WTC11 (cell line): ENCODE measurements at regions not wholly inside any gene's neighbourhood (a gene's known extent, or its start where the extent isn't known, plus 50 kb on each side); places are given as distances from the start of the nearest gene placed in this dataset.

Experiments used
- ATAC-seq: fragments of 200-7000 bp; cut with Tn5 transposase; 2 replicates; pipeline ENCODE4 v1.10.0; 2021; ENCODE audit warnings: mild to moderate bottlenecking, moderate library complexity
- CTCF ChIA-PET: fragments of 300-600 bp; sonication (Branson Sonifier 250); formaldehyde crosslinking; loops from one replicate; lab custom pipeline; 2021; ENCODE audit warnings: antibody characterized with exemption; lab: Charles Lee
- POLR2A ChIA-PET: fragments of 350-600 bp; sonication (Branson Sonifier 250); formaldehyde crosslinking; loops from one replicate; lab custom pipeline; 2021; ENCODE audit warnings: antibody characterized with exemption; lab: Charles Lee
- DNase-seq: peaks from one replicate; pipeline ENCODE4 v3.0.0; 2021; ENCODE audit warnings: low spot score
- H3K27ac Mint-ChIP-seq: 2 replicates; pipeline ENCODE4 v1.8.0; 2021; ENCODE audit warnings: mixed read lengths
- H3K27me3 Mint-ChIP-seq: 2 replicates; pipeline ENCODE4 v1.8.0; 2021; ENCODE audit warnings: low read depth, mild to moderate bottlenecking, moderate library complexity, mixed read lengths
- H3K36me3 Mint-ChIP-seq: 2 replicates; pipeline ENCODE4 v1.8.0; 2021; ENCODE audit warnings: mixed read lengths
- H3K4me1 Mint-ChIP-seq: 2 replicates; pipeline ENCODE4 v1.8.0; 2022; ENCODE audit warnings: mixed read lengths
- H3K4me3 Mint-ChIP-seq: 2 replicates; pipeline ENCODE4 v1.8.0; 2021; ENCODE audit warnings: mild to moderate bottlenecking, moderate library complexity, mixed read lengths
- H3K9me3 Mint-ChIP-seq: 2 replicates; pipeline ENCODE4 v1.8.0; 2021; ENCODE audit warnings: mixed read lengths
- AFF4 ChIP-seq: sonication (generic); formaldehyde crosslinking; IDR thresholded peaks from 2 replicates; pipeline ENCODE4 v1.8.1; 2023; ENCODE audit warnings: mild to moderate bottlenecking, missing genetic modification reagents, borderline replicate concordance
- CBFB ChIP-seq: sonication (generic); formaldehyde crosslinking; IDR thresholded peaks from 2 replicates; pipeline ENCODE4 v1.8.1; 2022; ENCODE audit warnings: mild to moderate bottlenecking, low read depth, missing genetic modification reagents
- CREM ChIP-seq: sonication (generic); formaldehyde crosslinking; IDR thresholded peaks from 2 replicates; pipeline ENCODE4 v1.8.1; 2022; ENCODE audit warnings: mild to moderate bottlenecking, missing genetic modification reagents, moderate library complexity
- ESRRA ChIP-seq: sonication (generic); formaldehyde crosslinking; IDR thresholded peaks from 2 replicates; pipeline ENCODE4 v1.8.1; 2022; ENCODE audit warnings: mild to moderate bottlenecking, missing genetic modification reagents, borderline replicate concordance
- FOXJ3 ChIP-seq: sonication (generic); formaldehyde crosslinking; IDR thresholded peaks from 2 replicates; pipeline ENCODE4 v1.9.0; 2021; ENCODE audit warnings: missing genetic modification reagents, mild to moderate bottlenecking, borderline replicate concordance
- GABPB1 ChIP-seq: sonication (generic); formaldehyde crosslinking; IDR thresholded peaks from 2 replicates; pipeline ENCODE4 v1.8.1; 2023; ENCODE audit warnings: mild to moderate bottlenecking, missing genetic modification reagents
- NR2C2 ChIP-seq: sonication (generic); formaldehyde crosslinking; IDR thresholded peaks from 2 replicates; pipeline ENCODE4 v1.8.0; 2022; ENCODE audit warnings: mild to moderate bottlenecking, missing genetic modification reagents
- PRDM15 ChIP-seq: sonication (generic); formaldehyde crosslinking; IDR thresholded peaks from 2 replicates; pipeline ENCODE4 v1.8.0; 2022; ENCODE audit warnings: missing genetic modification reagents
- PRRX2 ChIP-seq: fragments of 250-450 bp; sonication (Bioruptor Pico); IDR thresholded peaks from 2 replicates; pipeline ENCODE4 v1.8.0; 2021; ENCODE audit warnings: mild to moderate bottlenecking
- ZNF317 ChIP-seq: sonication (generic); formaldehyde crosslinking; IDR thresholded peaks from 2 replicates; pipeline ENCODE4 v1.8.1; 2023; ENCODE audit warnings: low read depth, mild to moderate bottlenecking, moderate library complexity, missing genetic modification reagents, borderline replicate concordance
- ZNF423 ChIP-seq: fragments of 250-450 bp; sonication (Bioruptor Pico); IDR thresholded peaks from 2 replicates; pipeline ENCODE4 v2.1.2; 2022; ENCODE audit warnings: mild to moderate bottlenecking, moderate library complexity
- ZSCAN18 ChIP-seq: fragments of 250-450 bp; sonication (Bioruptor Pico); IDR thresholded peaks from 2 replicates; pipeline ENCODE4 v2.1.2; 2022; ENCODE audit warnings: mild to moderate bottlenecking, moderate library complexity
- TF ChIP-seq, protein P1 (sequence below): sonication (generic); formaldehyde crosslinking; IDR thresholded peaks from 2 replicates; pipeline ENCODE4 v1.8.0; 2022; ENCODE audit warnings: mild to moderate bottlenecking, missing genetic modification reagents
- TF ChIP-seq, protein P2 (sequence below): fragments of 200-600 bp; IDR thresholded peaks from 2 replicates; pipeline ENCODE4 v1.8.0; 2022; ENCODE audit warnings: antibody characterized with exemption

DNA sequence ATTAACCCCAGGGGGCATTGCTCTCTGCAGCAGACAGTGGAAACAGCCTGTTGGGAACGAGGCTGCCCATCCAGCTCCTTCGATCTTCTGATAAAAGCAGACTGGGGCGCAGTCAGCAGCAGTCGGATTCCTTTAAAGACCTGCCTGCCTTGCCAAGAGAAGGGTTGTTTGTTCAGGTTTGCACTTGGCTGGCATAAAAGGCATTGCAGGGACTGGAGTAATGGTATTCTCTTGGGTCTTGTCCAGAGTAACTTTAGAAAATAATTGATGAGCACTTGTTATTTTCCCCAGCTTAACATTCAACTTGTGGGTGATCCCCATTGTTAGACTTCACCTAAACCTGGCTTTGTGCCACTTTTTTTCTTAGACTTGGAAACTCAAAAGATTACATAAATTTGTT, 67.3 kb upstream of the SLC10A2 start:
- H3K27me3 Mint-ChIP-seq = no peaks in the 10 kb centered on the region
- TF ChIP-seq FOXJ3 (CRISPR knock-in tag) (no peak), ZSCAN18 (no peak), ZNF423 (CRISPR knock-in tag) (no peak), PRRX2 (CRISPR knock-in tag) (no peak)
- TF ChIP-seq, protein P1, sequence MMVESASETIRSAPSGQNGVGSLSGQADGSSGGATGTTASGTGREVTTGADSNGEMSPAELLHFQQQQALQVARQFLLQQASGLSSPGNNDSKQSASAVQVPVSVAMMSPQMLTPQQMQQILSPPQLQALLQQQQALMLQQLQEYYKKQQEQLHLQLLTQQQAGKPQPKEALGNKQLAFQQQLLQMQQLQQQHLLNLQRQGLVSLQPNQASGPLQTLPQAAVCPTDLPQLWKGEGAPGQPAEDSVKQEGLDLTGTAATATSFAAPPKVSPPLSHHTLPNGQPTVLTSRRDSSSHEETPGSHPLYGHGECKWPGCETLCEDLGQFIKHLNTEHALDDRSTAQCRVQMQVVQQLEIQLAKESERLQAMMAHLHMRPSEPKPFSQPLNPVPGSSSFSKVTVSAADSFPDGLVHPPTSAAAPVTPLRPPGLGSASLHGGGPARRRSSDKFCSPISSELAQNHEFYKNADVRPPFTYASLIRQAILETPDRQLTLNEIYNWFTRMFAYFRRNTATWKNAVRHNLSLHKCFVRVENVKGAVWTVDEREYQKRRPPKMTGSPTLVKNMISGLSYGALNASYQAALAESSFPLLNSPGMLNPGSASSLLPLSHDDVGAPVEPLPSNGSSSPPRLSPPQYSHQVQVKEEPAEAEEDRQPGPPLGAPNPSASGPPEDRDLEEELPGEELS (CRISPR knock-in tag) = no peak
- TF ChIP-seq, all 79 proteins: peak for 0
- Mint-ChIP-seq H3K9me3 (peaks cover 7% of the 10 kb centered on the region), H3K36me3 (no peaks in the 10 kb centered on the region), H3K27ac (no peak overlapping the region), H3K4me1 (no peaks in the 10 kb centered on the region), H3K4me3 (no peak overlapping the region)
- CTCF ChIA-PET = interaction anchor here (1.0 kb wide), 1 partner anchor 218 kb away, joined by 5 read pairs; no protein-coding TSS in a partner anchor
- POLR2A ChIA-PET = no interaction called here
- ATAC-seq (no peak), DNase-seq (no peak)

- Mint-ChIP-seq H3K36me3 (no peaks in the 10 kb centered on the region), H3K4me3 (no peak overlapping the region), H3K27me3 (no peaks in the 10 kb centered on the region), H3K4me1 (no peaks in the 10 kb centered on the region), H3K27ac (no peak overlapping the region), H3K9me3 (peaks cover 7% of the 10 kb centered on the region)
- ATAC-seq (no peak), DNase-seq (no peak)
- ChIA-PET CTCF (no interaction called here), POLR2A (no interaction called here)
- TF ChIP-seq ZSCAN18 (no peak), FOXJ3 (CRISPR knock-in tag) (no peak), ZNF317 (CRISPR knock-in tag) (no peak), PRDM15 (CRISPR knock-in tag) (no peak), ESRRA (no peak), AFF4 (no peak), NR2C2 (CRISPR knock-in tag) (no peak), CREM (CRISPR knock-in tag) (no peak), CBFB (CRISPR knock-in tag) (no peak), GABPB1 (CRISPR knock-in tag) (no peak)
- TF ChIP-seq, protein P2, sequence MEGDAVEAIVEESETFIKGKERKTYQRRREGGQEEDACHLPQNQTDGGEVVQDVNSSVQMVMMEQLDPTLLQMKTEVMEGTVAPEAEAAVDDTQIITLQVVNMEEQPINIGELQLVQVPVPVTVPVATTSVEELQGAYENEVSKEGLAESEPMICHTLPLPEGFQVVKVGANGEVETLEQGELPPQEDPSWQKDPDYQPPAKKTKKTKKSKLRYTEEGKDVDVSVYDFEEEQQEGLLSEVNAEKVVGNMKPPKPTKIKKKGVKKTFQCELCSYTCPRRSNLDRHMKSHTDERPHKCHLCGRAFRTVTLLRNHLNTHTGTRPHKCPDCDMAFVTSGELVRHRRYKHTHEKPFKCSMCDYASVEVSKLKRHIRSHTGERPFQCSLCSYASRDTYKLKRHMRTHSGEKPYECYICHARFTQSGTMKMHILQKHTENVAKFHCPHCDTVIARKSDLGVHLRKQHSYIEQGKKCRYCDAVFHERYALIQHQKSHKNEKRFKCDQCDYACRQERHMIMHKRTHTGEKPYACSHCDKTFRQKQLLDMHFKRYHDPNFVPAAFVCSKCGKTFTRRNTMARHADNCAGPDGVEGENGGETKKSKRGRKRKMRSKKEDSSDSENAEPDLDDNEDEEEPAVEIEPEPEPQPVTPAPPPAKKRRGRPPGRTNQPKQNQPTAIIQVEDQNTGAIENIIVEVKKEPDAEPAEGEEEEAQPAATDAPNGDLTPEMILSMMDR = no peak
Observed at GRCh38 chr13:103130681-103131210, 64.5 kb upstream of the SLC10A2 start.
